ENCODE measurements at regions not wholly inside any gene's neighbourhood (a gene's known extent, or its start where the extent isn't known, plus 50 kb on each side); places are given as distances from the start of the nearest gene placed in this dataset.

DNA sequence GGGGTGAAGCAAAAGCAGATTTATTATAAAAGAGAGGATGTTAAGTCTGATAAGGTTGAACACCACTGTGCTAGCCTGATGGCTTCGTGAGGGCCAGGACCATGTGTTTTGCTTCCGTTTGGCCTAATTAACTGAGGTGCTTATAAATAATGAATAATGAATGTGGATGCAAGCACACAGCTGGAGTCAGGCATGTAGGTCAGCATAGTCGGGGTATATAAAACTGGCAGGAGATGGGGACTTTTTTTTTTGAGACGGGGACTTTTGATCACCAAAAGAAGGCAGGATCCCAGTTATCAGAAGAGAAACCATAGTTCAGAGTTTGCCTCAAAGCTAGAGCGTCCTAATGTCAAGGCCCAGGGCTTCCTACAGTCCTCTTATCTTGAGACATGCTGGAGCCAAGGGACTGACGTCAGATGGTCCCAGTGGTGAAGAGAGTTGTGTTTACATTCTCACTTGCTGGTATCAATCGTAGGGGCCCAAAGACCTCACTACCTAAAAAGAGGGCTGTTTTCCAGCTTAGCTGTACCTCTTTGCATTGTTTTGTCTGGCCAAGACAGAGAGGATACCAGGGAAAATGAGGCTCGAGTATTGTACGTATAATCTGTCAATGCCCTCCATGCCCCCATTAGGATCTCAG lies 50.4 kb downstream of the RTL9 start:
- no peak for DNase-seq

- no peak for DNase-seq
These were observed 51.3 kb downstream of the RTL9 start for GRCh38 chrX:110409925-110410324.

DNA sequence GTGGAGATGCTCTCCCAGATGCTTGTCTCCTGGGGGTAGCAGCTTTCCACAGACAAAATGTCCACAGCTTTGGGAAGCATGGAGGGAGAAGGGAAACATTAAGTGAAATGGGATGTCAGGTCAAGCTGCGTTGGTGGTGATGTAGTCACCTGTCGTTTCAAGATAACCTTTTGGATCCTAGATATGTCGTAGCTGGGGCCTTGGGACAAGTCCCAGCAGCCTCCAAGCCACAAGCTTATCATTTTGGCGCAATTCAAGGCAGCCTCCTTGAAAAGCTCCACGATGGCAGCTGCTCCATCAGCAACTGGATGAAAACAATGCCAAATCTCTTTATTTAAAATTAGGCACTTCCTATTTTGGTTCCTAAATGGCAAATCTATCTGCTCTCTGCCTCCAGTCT lies 52.0 kb downstream of the RTL9 start:
- DNase-seq: no peak

DNA sequence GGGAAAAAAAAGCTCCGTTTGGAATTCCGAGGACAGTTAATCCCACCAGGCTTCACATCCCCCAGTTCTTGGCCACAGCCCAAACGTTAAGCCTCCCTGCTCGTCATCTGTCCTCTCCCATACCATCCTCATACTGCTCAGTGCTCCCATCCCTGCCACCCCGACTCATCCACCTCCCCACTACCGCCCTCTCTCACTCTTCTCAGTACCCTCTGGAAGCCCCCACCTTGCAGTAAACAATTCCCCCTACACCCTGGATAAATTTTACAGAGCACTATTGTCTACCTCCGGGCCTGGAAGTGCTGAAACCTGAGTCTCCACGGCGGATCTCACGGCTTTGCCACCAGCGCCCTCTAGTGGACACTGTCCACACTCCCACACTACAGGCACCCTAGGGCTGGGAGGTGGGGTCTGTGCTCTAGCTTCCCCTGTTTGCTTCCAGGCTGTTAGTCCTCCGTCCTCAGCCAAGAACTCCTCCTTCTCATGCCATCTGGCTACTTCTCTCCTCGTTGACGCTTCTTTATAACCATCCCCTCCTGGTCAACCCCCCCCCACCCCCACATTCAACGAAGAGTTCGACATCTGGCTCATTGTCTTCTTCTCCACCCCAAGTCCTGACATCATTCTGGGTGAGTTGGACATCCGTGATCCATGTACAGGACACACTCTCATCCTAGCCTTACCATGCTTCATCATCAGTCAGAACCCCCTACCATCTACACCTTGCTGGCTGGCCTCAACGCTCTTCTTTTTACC lies 54.5 kb downstream of the RTL9 start:
- peak; percentile 11 to 27 for DNase-seq

DNA sequence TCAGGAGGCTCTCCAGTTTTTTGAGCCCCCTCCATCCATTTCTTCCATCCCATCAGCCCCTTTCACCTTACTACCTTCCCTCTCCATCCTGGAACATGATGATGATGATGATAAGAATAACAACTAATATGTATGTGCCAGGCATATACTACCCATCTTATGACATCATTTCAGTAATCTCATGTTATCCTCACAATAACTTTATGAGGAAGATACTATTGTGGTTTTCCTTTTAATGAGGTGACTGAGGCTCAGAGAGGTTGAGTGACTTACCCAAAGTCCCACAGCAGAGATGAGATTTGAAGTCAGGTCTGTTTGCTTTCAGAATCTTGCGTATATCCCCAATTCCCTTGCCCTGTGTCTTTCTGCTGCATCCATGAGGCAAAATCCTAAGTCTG lies 55.1 kb downstream of the RTL9 start:
- no peak for DNase-seq

- DNase-seq: no peak
These were observed 55.6 kb downstream of the RTL9 start for GRCh38 chrX:110414273-110414672.

DNA sequence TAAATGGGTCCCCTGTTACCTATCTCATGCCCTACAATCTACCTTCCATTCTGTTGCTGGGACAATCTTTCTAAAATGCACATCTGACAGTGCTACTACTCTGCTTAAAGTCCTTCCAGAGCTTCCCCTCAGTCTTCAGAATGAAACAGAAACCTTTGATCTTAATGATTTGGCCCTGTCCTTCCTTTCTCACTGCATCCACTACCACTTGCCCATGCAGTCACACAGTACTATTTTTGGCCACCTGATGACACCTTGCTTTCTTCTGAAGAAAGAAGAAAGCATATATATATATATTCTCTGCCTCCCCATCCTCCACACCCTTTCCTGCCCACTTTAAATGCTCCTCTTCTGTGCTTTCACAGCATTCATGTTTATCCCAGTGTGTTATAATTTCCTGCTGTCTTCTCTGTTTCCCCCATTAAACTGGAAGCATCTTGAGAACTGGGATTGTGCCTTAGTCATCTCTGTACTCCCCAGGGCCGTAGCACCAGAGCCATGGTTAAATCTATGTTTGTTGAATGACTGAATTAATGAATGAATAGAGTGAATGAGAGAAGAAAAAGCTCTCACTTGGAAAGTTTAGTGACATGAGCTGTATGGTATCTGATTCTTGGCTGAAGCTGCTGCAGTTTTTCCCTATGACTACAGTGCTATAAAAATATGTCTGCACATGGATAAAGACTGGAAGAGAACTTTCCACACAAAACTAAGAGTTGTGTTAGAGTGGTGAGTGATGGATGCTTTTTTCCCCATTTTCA lies 56.2 kb downstream of the RTL9 start:
- no peak for DNase-seq

DNA sequence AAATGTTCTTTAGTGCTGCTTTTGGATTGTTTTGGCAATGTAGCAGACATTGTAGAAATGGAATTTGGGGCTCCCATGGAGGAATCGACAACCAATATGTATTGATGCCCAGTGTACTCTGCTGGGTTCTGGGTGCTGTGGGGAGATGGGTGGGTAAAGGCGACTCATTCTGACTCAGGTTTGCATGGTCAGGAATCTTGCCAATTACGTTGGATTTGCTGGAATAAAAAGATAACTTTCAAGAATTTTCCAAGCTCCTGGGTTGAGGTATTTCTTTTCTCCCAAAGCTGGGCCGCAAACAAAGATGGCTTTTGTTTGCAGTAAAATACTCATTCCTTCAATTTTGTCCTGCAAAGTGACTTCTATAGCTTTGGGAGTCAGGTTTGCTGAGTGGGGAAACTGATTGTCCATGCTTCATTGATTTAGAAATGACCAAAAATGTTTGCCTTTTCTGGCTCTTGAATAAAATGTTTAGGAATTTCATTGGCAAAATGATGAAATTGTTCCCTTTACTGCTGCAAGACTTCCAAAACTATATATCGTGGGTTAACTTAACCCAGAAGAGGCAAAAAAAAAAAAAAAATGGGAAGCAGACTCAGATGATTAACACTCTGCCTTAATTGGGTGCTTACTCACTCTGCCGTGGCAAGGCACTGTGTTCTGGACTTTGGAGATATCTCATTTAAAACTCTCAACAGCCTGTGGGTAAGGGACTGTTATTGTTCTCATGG lies 57.0 kb downstream of the RTL9 start:
- no peak for DNase-seq

DNA sequence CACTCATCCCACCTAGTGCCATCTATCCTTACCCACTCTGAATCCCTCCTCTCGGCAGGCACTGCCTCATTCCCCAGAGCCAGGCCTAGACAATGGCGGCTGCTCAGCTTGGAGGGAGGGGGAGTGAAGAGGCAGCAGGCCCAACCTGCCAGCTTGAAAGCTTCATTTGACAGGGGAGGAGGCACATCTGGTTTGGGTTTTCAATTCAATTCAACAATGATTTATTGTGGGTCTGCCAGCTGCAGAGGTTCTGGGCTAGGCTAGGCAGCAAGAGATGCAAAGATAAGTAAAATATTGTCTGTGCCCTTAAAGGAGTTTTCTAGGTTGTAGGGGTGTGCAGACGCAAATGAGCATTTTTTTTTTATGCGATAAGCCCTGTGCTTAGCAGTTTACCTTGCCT lies 58.5 kb downstream of the RTL9 start:
- no peak for DNase-seq

DNA sequence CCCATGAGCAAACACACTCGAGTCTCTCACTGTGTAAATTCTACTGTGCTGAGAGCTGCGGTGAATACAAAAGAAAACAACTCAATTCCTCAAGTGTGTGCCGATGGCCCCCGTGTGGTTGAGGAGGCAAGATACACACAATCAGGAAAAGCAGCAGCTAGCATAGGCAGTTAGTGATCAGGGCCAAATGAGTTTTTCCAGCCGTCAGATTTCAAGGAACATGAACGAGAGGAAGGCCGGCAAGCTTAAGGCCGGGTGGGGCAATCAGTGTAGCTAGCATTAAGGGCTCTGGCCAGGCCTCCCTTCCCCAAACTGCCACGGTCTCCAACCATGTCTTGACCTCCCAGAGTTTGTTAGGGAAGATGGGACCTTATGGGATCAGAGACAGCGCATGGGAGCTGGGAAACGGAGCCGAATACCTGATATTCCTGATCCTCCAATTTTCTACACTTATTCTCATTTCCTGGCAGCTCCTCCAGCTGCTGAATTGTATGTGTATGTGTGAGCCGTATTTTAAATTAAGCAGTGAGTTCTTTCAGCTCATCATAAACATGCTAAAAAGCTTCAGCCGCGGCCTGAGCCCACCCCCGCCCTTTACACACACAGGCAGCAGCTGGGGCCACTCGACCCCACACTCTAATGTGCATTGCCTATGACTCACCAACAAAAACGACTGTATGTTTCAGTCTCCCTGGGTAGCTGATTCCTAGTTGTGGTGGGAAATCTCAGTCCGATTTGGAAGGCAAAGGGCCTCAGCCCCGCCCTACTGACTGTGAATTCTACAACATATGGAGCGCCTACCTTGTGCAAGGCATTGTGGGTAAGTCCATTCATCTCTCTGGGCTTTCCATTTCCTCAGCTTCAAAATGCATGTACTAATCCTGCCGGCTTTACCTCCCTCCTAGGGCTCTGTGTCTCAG lies 59.9 kb downstream of the RTL9 start:
- DNase-seq: peak; percentile 29 to 38

DNA sequence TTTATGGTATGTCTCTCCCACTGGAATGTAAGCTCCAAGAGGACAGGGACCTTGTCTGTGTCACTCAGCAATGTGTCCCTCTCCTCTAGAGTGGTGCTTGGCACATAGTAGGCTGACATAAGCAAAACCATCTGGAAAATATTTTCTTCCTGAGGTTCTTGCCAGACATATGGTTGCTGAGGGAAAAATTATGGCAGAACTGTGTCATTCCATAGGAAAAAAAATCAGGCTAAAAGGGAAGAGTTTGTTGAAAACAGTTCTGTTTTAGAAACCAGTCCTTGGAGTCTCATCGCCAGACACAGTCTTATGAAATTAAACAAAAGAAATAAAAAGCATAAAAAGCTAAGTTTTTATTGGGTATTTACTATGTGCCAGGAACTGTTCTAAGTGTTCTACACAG lies 60.9 kb downstream of the RTL9 start:
- no peak for DNase-seq

DNA sequence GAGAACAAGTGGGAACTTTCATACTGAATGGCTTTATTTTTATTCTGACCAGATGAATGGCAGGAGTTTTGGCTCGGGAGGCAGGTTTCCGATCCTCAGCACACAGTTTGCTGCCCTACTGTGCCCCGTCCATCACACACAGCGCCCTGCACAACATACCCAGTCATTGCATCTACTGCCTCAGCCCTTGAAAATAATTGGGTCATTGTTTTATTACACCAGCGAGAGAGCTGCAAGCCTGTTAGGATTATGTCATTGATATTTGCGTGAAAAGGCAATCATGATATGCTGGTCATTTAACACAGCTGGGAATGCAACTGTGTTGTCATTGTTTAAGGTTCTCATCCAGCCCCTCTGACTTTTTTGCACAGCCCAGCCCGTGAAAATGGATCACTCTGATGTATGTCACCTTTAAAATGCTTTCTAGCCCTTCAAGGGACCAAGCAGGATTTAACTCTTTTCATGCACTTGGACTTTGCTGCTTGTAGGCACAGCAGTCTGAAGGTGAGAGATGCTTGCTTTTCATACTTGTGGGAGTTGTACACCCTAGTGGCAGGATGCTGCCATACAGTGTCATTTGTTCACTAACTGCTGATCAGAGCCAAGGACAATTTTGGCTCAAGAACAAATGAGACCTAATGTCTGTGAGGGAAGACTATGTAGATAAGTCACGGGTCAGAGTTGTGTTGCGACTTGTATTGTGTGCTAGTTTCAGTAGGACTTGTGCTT lies 62.3 kb downstream of the RTL9 start:
- DNase-seq: no peak

DNA sequence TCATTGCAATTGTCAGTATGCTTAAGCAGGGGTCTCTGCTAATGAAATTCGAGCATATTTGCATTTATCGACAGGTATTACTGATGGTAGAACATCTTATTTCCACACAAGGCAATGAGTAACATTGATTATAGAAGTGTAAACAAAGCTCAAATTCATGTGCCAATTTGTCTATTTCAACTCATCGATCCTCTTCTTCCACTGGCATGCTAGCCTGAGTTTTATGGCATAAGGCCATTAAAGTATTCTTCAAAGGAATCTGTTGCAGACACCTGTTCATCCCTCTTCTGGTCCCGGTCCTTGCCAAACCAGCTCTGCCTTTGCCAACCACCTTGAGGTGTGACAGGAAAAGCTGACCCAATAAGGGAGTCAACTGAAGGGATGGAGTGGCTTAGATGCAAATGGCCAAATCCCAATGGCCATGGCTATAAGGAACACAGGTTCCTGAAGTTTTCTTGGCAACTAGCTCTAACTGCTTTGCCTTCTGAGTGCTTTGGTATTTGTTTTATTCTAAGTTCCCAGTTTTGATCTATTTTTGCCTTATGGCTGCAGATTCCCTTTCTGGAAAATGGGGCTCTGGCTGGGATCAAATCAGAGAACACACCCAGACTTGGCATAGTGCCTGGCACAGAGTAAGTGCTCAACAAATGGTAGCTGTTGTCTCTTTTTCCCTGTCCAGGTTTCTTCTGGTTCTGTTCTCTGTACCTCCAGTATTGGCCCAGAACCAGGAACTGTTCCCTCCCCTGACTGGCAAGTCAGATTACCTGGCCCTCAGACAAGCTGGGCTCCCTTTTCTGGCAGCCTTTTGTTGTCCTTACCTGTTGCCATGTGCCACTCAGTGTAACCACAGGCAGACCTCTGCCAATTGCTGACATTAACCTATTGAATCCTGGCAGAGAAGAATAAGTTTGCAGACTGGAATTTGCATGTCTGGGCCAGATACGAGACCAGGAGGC lies 63.1 kb downstream of the RTL9 start:
- no peak for DNase-seq

DNA sequence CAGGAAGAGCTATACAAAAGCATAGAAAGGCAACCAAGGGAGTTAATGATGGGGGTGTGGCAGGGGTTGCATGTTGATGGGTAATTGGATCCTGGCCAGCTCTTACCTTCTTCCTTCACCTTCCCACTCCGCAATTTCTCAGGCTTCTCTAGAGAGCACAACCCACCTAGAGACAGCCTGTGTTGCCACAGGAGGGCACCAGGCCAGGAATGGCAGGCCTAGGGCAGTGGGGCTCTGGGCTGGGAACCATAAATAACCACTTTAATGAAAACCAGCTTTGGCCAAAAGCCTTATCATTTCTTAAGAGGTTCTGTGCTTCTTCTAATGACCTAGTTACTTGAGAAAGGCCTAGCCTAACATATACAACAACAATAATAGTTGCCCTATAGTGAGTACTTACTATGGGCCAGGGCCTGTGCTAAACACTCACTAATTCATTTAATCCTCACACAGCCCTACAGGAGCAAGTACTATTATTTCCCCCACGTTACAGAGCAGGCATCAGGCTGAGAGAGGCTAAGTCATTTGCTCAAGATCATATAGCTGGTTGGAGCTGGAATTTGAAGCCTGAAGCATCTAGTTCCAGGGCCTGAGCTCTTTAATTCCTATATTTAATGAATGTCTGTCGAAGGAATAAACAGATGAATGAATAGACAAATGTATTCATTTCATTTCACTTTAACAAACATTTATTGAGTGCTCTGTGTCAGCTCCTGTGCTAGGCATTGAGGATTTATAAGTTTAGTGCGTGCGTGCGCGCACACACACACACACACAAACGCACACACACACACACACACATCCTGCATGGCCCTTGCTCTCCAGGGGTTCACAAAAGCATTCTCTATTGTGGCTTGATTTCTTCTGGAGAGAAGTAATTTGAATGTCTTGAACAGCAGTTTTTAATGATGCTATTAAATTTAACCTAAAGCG lies 66.8 kb downstream of the RTL9 start:
- DNase-seq: no peak

- DNase-seq: no peak
These were observed 67.5 kb downstream of the RTL9 start for GRCh38 chrX:110426155-110426504.

DNA sequence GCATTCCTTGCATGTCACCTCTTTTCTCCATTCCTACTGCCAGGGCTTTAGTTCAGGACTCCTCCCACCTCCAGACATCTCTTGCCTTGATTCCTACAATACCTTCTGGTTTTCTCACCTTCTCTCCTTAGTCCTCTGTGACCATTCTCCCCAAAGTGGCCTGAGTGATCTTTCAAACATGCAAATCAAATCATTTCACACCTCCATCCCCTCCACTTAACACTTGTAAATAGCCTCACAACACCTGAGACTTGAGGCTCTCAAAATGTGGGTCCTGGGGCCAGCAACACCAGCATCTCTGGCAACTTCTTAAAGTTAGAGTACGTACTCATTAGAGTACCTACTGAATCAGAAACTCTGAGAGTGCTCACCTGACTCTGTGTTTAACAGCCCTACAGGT lies 68.4 kb downstream of the RTL9 start:
- DNase-seq: no peak

GRCh38 chrX:110428144-110428543 lies 69.5 kb downstream of the RTL9 start:
- no peak for DNase-seq

GRCh38 chrX:110430293-110431076 lies 71.8 kb downstream of the RTL9 start:
- DNase-seq: no peak

Data from SHP77 (cell line).